Adrenal gland (tissue), 9 donors: ENCODE measurements at regions not wholly inside any gene's neighbourhood (a gene's known extent, or its start where the extent isn't known, plus 50 kb on each side); places are given as distances from the start of the nearest gene placed in this dataset.

ENCODE experiments used
- DNase-seq, 7 donors: peaks; one replicate each; pipeline ENCODE4 v3.0.0-alpha.2; 2019 to 2020
- H3K27ac ChIP-seq, 5 donors: fragments of 200-600 bp; sonication (generic) in 4 of 5; 1 replicate in 3 of 5; 2 replicates in 2 of 5; pipeline versions ENCODE4 v1.5.1 to v1.8.0; 2016 to 2020; ENCODE audit warnings: mild to moderate bottlenecking in 1 of 5
- H3K27me3 ChIP-seq: fragments of 200-600 bp; 2 replicates; pipeline ENCODE4 v1.8.0; 2021
- H3K36me3 ChIP-seq, 2 donors: fragments of 200-600 bp; replicated peaks in 1 of 2; 1 replicate in 1 of 2; 2 replicates in 1 of 2; pipeline versions ENCODE4 v1.5.1 to v1.8.0; 2018 to 2022
- H3K4me1 ChIP-seq, 2 donors: fragments of 200-600 bp; replicated peaks in 1 of 2; 1 replicate in 1 of 2; 2 replicates in 1 of 2; pipeline versions ENCODE4 v1.5.1 to v1.8.0; 2018 to 2021
- H3K4me3 ChIP-seq, 4 donors: fragments of 200-600 bp; sonication (generic) in 3 of 4; one replicate each; pipeline ENCODE4 v1.5.1; 2016 to 2018
- H3K9me3 ChIP-seq, 3 donors: fragments of 200-600 bp; sonication (generic) in 1 of 3; replicated peaks in 1 of 3; 1 replicate in 2 of 3; 2 replicates in 1 of 3; pipeline versions ENCODE4 v1.5.1 to v1.8.0; 2016 to 2021
- CTCF ChIP-seq, 6 experiments: fragments of 450-650 bp in 4 of 6; fragments of 200-600 bp in 2 of 6; sonication (generic) in 1 of 6; IDR thresholded peaks; 1 replicate in 5 of 6; 2 replicates in 1 of 6; pipeline versions ENCODE4 v1.5.1 to v1.8.0; 2016 to 2021; ENCODE audit warnings: antibody characterized with exemption in 6 of 6, mild to moderate bottlenecking in 2 of 6, moderate library complexity in 1 of 6
- POLR2A ChIP-seq, 2 donors: fragments of 450-650 bp; IDR thresholded peaks; one replicate each; pipeline ENCODE4 v1.6.1; 2017; ENCODE audit warnings: antibody characterized with exemption in 2 of 2, mild to moderate bottlenecking in 2 of 2, moderate library complexity in 1 of 2
- WGBS, 4 donors: extraction: QIAGEN DNeasy Blood & Tissue Kit in 2 of 4; methylation state at CpG; one replicate each; pipeline versions ENCODE4 v1.1.5 to v1.1.7; 2013 to 2017; 5-methylcytosine and 5-hydroxymethylcytosine counted together
- intact Hi-C, 2 donors: fragments of 100-400 bp; cut with DNase I; formaldehyde crosslinking; loops; one replicate each; pipeline versions ENCODE4 v1.14.1 to v1.15.0; 2022 to 2023
- donor health status: healthy with polysubstance abuse.
- donor health status: Bipolar disorder and iron deficiency.
- donor health status: DM: yes; HTN: yes; CAD: no.
- donor health status: DM: no; HTN: no; CAD: no.
- donor health status: DM: no; HTN: no; CAD: no.

DNA sequence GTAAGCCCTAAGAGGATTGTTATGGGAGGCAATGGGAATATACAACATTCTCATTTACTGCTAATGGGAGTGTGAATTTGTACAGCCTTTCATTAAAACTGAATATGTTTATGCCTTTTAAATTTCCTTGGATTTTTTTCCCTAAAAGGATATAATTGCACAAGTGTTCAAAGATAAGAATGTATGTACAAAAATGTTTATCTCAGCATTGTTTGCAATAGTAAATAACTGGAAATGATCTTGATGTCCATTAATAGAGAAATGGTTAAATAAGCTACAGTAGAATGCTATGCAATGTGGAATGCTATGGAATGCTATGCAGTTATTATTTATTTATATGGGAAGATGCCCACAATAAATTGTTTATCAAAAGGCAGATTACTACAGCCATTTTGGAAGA is 62.5 kb upstream of the SLC38A2 start:
- no peak overlapping the region for H3K27ac ChIP-seq
- no peaks in the 10 kb centered on the region for H3K9me3 ChIP-seq
- no peaks in the 10 kb centered on the region for H3K27me3 ChIP-seq
- TF ChIP-seq POLR2A (IDR thresholded peaks at IDR 0.05): no peak
- no peak for TF ChIP-seq CTCF (IDR thresholded peaks at IDR 0.05)
- no peaks in the 10 kb centered on the region for H3K36me3 ChIP-seq
- intact Hi-C loops: no loop called here
- no peak for DNase-seq
- no peak overlapping the region for H3K4me3 ChIP-seq
- peaks cover 5 to 25% of the 10 kb centered on the region in 2 donors for H3K4me1 ChIP-seq

DNA sequence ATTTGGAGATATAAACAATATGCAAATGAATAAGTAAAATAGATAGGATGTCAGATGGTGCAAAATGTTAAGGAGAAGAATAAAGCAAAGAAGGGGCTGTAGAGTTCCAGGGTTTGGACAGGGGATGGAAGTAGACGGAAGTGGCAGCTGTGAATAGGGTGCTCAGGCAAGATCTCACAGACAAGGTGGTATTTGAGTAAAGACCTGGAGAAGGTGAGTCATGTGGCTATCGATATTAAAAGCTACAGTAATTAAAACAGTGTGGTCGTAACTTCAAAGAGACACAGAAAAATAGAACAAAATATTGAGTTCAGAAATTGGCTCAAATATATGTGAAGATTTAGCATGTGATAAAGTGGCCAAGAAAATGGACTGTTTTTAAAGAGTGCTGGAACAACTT is 61.3 kb upstream of the SLC38A2 start:
- no peaks in the 10 kb centered on the region for H3K27me3 ChIP-seq
- no peaks in the 10 kb centered on the region for H3K36me3 ChIP-seq
- intact Hi-C loops: no loop called here
- no peak for DNase-seq
- H3K4me1 ChIP-seq: peaks cover 5 to 30% of the 10 kb centered on the region in 2 donors
- H3K4me3 ChIP-seq: no peak overlapping the region
- TF ChIP-seq CTCF (IDR thresholded peaks at IDR 0.05) (no peak), POLR2A (IDR thresholded peaks at IDR 0.05) (no peak)
- WGBS, 4 donors: 87 to 91% (median 88%) methylated on average over 3 of the region's 3 CpGs
- no peak overlapping the region for H3K27ac ChIP-seq
- no peaks in the 10 kb centered on the region for H3K9me3 ChIP-seq

- Histone ChIP-seq H3K4me1 (peaks cover 5 to 30% of the 10 kb centered on the region in 2 donors), H3K36me3 (no peaks in the 10 kb centered on the region), H3K9me3 (no peaks in the 10 kb centered on the region), H3K4me3 (no peak overlapping the region), H3K27me3 (no peaks in the 10 kb centered on the region), H3K27ac (peak overlapping the region in 4 of 5 donors; percentile 64 to 87 (median 72))
- TF ChIP-seq CTCF (IDR thresholded peaks at IDR 0.05): no peak
- no peak for TF ChIP-seq POLR2A (IDR thresholded peaks at IDR 0.05)
- intact Hi-C loops: no loop called here
- DNase-seq: no peak
- 80 to 87% (median 80%) methylated on average over 6 of the region's 6 CpGs for WGBS, 4 donors
Measured at GRCh38 chr12:46432325-46432724, 59.8 kb upstream of the SLC38A2 start.

DNA sequence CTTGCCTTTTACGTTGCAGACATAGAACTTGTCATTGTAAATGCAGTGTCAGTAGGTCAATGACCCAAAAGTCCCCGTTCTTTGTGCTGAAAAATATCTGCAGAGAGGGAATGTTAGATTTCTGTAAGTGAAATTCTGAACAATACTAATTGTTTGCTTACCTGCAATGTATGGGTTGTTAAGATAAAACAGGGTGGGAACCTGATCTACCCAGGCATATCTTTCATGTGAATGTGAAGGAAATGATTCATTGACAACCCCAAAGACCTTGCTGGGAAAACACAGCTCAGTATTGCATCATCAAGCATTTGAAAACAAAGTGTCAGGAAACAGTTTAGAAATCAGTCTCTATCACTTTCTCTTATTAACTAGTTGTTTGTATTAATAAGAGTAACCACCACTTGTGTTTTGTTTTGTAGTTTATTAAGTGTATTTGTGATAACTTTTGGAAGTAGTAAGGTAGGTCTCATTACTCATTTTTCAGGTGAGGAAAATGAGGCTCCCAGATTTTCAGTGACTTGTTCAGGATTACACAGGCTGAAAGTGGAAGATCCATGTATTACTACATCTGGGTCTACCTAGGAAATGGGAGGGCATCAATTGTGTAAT is 57.9 kb upstream of the SLC38A2 start:
- peak in 2 of 7 donors; percentile 24 to 51 for DNase-seq
- no peak for TF ChIP-seq CTCF (IDR thresholded peaks at IDR 0.05)
- no peak for TF ChIP-seq POLR2A (IDR thresholded peaks at IDR 0.05)
- Histone ChIP-seq H3K4me3 (no peak overlapping the region), H3K36me3 (no peaks in the 10 kb centered on the region), H3K4me1 (peaks cover 5 to 25% of the 10 kb centered on the region in 2 donors), H3K9me3 (no peaks in the 10 kb centered on the region), H3K27ac (peak overlapping the region; percentile 35 to 77 (median 65)), H3K27me3 (no peaks in the 10 kb centered on the region)
- intact Hi-C loops: no loop called here
- 10 to 24% (median 24%) methylated on average over 2 of the region's 2 CpGs for WGBS, 4 donors
